Activated CD8-positive, alpha-beta T cell treated with anti-CD3 and anti-CD28 coated beads for 36 hours (primary cell): ENCODE measurements at regions not wholly inside any gene's neighbourhood (a gene's known extent, or its start where the extent isn't known, plus 50 kb on each side); places are given as distances from the start of the nearest gene placed in this dataset.

Experiments
- ATAC-seq: fragments of 200-7000 bp; cut with Tn5 transposase; one replicate; pipeline ENCODE4 v1.10.0; 2021; ENCODE audit warnings: mild to moderate bottlenecking, moderate library complexity
- CTCF ChIA-PET: fragments of 350-600 bp; sonication (Branson Sonifier 250); formaldehyde crosslinking; loops from one replicate; lab custom pipeline; 2021; ENCODE audit warnings: antibody characterized with exemption; lab: Charles Lee
- POLR2A ChIA-PET: fragments of 350-600 bp; sonication (Branson Sonifier 250); formaldehyde crosslinking; loops from one replicate; lab custom pipeline; 2021; ENCODE audit warnings: antibody characterized with exemption; lab: Charles Lee
- DNase-seq: peaks from one replicate; pipeline ENCODE4 v3.0.0-alpha.2; 2020
- H3K27ac Mint-ChIP-seq: one replicate; pipeline ENCODE4 v1.8.0; 2021; ENCODE audit warnings: mild to moderate bottlenecking, mixed read lengths
- H3K27me3 Mint-ChIP-seq: one replicate; pipeline ENCODE4 v1.8.0; 2021; ENCODE audit warnings: mixed read lengths
- H3K36me3 Mint-ChIP-seq: one replicate; pipeline ENCODE4 v1.8.0; 2021; ENCODE audit warnings: low read depth, mixed read lengths
- H3K4me1 Mint-ChIP-seq: one replicate; pipeline ENCODE4 v1.8.0; 2021; ENCODE audit warnings: low read depth, mixed read lengths
- H3K4me3 Mint-ChIP-seq: one replicate; pipeline ENCODE4 v1.8.0; 2021; ENCODE audit warnings: mild to moderate bottlenecking, moderate library complexity, mixed read lengths
- H3K9me3 Mint-ChIP-seq: one replicate; pipeline ENCODE4 v1.8.0; 2021; ENCODE audit warnings: mixed read lengths
- intact Hi-C: fragments of 100-400 bp; cut with micrococcal nuclease; formaldehyde crosslinking; loops from one replicate; pipeline ENCODE4 v1.10.0; 2022
- TF ChIP-seq, protein P1 (sequence below): fragments of 200-600 bp; IDR thresholded peaks from one replicate; pipeline ENCODE4 v1.8.0; 2022; ENCODE audit warnings: antibody characterized with exemption, mild to moderate bottlenecking

DNA sequence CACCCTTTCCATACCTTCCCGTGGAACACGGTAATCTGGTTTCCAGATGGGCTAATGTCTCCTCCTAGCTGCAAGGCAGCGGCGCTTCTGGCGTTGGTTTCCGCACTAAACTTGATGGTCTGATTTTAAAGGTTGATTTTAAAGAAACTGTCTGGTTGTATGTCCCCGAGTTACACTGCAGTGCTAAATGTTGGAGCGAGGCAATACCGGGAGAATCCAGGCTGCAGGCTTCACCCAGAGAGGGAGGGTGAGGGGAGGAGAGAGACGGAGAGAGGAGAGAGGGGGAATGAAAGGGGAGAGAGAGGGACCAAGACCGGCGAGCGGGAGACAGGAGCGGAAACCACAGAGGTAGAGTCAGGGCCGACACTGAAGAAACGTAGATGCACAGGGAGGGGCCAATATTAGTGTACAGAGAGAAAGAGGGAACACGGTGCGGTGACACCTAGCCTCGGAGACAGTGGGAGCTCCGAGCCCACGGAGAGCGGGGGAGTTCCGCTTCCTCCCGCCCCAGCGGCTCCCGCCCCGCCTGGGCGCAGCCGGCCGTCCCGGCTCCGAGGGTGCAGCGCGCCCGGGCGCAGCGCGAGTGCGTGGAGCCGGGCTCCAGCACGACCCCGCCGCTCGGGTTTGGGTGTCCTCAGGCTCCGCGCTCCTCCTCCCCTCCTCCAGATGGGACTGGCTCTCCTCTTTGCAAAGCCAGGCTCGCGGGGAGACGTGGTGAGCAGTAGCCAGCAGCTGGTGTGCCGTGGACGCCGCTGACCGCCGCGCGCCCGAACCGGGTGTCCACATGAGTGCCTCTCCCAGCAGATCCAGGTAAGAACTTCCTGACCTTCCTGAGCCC is 71.9 kb upstream of the GRAMD1B start:
- Mint-ChIP-seq H3K36me3 (no peaks in the 10 kb centered on the region), H3K27ac (peak overlapping the region; percentile 84), H3K9me3 (no peaks in the 10 kb centered on the region), H3K4me1 (peaks cover 32% of the 10 kb centered on the region), H3K4me3 (peak overlapping the region; percentile 74), H3K27me3 (peaks cover 54% of the 10 kb centered on the region)
- intact Hi-C loops: loop anchor here (1.0 to 5.0 kb wide), 3 partner anchors 23 to 94 kb away; no protein-coding TSS in a partner anchor
- ChIA-PET POLR2A (interaction anchor here (1.0 to 2.3 kb wide), 4 partner anchors 16 to 24 kb away, joined by 3 to 17 read pairs (median 7); no protein-coding TSS in a partner anchor), CTCF (interaction anchor here (0.9 to 5.1 kb wide), 11 partner anchors 11 to 121 kb away, joined by 3 to 33 read pairs (median 11); no protein-coding TSS in a partner anchor)
- ATAC-seq: peak; percentile 77
- TF ChIP-seq, protein P1, sequence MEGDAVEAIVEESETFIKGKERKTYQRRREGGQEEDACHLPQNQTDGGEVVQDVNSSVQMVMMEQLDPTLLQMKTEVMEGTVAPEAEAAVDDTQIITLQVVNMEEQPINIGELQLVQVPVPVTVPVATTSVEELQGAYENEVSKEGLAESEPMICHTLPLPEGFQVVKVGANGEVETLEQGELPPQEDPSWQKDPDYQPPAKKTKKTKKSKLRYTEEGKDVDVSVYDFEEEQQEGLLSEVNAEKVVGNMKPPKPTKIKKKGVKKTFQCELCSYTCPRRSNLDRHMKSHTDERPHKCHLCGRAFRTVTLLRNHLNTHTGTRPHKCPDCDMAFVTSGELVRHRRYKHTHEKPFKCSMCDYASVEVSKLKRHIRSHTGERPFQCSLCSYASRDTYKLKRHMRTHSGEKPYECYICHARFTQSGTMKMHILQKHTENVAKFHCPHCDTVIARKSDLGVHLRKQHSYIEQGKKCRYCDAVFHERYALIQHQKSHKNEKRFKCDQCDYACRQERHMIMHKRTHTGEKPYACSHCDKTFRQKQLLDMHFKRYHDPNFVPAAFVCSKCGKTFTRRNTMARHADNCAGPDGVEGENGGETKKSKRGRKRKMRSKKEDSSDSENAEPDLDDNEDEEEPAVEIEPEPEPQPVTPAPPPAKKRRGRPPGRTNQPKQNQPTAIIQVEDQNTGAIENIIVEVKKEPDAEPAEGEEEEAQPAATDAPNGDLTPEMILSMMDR: peak; percentile 9
- DNase-seq: peak; percentile 68

DNA sequence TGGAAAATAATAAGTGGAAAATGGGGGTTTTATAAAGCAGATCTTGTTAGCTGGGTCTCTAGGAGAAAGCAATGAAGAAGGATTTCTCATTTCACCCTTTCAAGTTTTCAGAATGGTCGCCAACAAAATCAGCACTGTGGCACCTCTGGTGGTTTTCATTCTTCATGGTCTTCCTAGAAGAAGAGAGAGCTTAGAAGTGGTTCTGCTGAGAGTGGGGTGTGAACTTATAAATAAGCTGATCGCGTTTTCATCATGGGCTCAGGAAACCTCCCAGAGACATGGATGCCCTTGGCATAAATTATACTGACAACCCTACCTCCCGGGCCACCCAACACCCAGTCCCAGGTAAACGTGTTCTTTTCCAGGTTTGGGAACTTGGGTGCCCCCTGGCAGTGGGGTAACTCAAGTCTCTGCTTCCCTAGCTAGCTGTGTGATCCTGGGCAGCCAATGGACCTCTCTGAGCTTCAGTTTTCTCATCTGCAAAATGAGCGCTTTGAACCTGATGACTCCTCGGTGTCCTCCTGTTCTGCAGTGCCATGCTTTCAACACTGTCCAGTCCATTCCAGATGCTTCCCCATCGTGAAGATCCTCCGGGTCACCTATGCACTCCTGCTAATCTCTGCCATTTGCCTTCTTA is 72.6 kb upstream of the GRAMD1B start:
- Mint-ChIP-seq H3K4me3 (peak overlapping the region; percentile 74), H3K27ac (peak overlapping the region; percentile 84), H3K9me3 (no peaks in the 10 kb centered on the region), H3K27me3 (peaks cover 57% of the 10 kb centered on the region), H3K4me1 (peaks cover 26% of the 10 kb centered on the region), H3K36me3 (no peaks in the 10 kb centered on the region)
- TF ChIP-seq, protein P1: peak; percentile 11
- intact Hi-C loops: loop anchor here (1.0 to 5.0 kb wide), 3 partner anchors 23 to 95 kb away; no protein-coding TSS in a partner anchor
- CTCF ChIA-PET: interaction anchor here (0.9 to 5.1 kb wide), 14 partner anchors 12 to 122 kb away, joined by 3 to 33 read pairs (median 5); no protein-coding TSS in a partner anchor
- POLR2A ChIA-PET: interaction anchor here (1.1 to 2.3 kb wide), 4 partner anchors 15 to 74 kb away, joined by 4 to 17 read pairs (median 8); no protein-coding TSS in a partner anchor
- peak; percentile 62 for DNase-seq
- ATAC-seq: peak; percentile 67

DNA sequence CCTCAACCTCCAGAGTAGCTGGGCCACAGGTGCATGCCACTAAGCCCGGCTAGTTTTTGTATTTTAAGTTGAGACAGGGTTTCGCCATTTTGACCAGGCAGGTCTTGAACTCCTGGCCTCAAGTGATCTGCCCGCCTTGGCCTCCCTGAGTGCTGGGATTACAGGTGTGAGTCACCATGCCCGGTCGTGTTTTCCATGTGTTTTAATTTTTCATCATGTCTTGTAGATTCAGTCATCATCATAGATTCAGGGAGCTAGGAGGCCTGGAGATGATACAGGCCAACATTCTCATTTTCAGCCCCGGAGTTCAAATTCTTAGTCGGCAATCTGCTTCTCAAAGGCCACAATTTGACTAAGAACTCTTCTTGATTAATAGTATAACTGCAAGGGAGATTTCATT is 73.5 kb upstream of the GRAMD1B start:
- POLR2A ChIA-PET: interaction anchor here (0.6 to 2.3 kb wide), 3 partner anchors 26 to 476 kb away, joined by 3 to 17 read pairs (median 5); no protein-coding TSS in a partner anchor
- Mint-ChIP-seq H3K27ac (peak overlapping the region; percentile 84), H3K27me3 (peaks cover 54% of the 10 kb centered on the region), H3K4me1 (peaks cover 25% of the 10 kb centered on the region), H3K36me3 (no peaks in the 10 kb centered on the region), H3K4me3 (no peak overlapping the region), H3K9me3 (no peaks in the 10 kb centered on the region)
- intact Hi-C loops: loop anchor here (2.0 to 5.0 kb wide), 2 partner anchors 24 to 96 kb away; no protein-coding TSS in a partner anchor
- ATAC-seq: no peak
- peak; percentile 59 for DNase-seq
- TF ChIP-seq, protein P1: no peak
- CTCF ChIA-PET: interaction anchor here (1.2 to 5.1 kb wide), 9 partner anchors 13 to 123 kb away, joined by 3 to 33 read pairs (median 12); no protein-coding TSS in a partner anchor

DNA sequence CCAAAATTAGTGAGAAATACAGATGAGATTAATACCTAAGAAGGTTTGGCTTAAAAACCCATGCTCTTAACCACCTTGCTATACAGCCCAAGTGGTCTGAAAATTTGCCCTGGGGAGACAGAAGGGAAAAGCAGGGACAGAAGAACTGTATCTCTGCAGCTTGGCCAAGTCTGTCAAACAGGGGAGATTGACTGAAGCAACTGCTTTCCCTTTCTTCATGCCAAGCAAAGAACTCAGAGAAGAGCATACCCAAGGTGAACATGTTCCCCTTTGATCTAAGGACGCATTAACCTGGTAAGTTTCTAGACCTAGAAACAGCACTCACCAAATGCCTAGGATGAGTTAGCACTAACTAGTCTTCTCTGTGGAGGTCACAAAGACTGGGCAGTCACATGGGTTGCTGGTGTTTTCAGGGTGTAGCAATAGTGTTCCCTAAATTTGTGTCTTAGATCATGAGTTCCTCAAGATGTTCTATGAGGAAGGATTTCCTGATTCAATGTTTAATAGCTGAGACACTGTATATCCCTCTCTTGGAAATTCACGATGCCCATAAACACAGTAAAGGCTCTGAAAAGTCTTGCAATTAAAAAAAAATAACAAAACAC is 75.6 kb upstream of the GRAMD1B start:
- no peaks in the 10 kb centered on the region for H3K36me3 Mint-ChIP-seq
- peaks cover 39% of the 10 kb centered on the region for H3K27me3 Mint-ChIP-seq
- no peak overlapping the region for H3K4me3 Mint-ChIP-seq
- DNase-seq: no peak
- no peaks in the 10 kb centered on the region for H3K9me3 Mint-ChIP-seq
- H3K4me1 Mint-ChIP-seq: peaks cover 25% of the 10 kb centered on the region
- ChIA-PET CTCF (interaction anchor here (0.8 to 1.5 kb wide), 7 partner anchors 9 to 53 kb away, joined by 3 to 5 read pairs (median 3); no protein-coding TSS in a partner anchor), POLR2A (no interaction called here)
- intact Hi-C loops: no loop called here
- H3K27ac Mint-ChIP-seq: no peak overlapping the region
- ATAC-seq: no peak
- TF ChIP-seq, protein P1: no peak
